Endothelial cell of umbilical vein (primary cell): ENCODE measurements at regions not wholly inside any gene's neighbourhood (a gene's known extent, or its start where the extent isn't known, plus 50 kb on each side); places are given as distances from the start of the nearest gene placed in this dataset.

Source experiments
- EZH2 ChIP-seq: IDR thresholded peaks from 2 replicates; pipeline ENCODE4 v1.6.1; 2012; ENCODE audit warnings: borderline replicate concordance, low read depth, mild to moderate bottlenecking, moderate library complexity, low read length, inconsistent platforms; ENCODE audit not compliant: severe bottlenecking
- FOS ChIP-seq: IDR thresholded peaks from 2 replicates; pipeline ENCODE4 v1.6.1; 2011; ENCODE audit warnings: mild to moderate bottlenecking, low read length, moderate library complexity, borderline replicate concordance; ENCODE audit not compliant: insufficient read depth
- GATA2 ChIP-seq: IDR thresholded peaks from 2 replicates; pipeline ENCODE4 v1.7.0; 2011; ENCODE audit warnings: low read depth, mild to moderate bottlenecking, moderate library complexity, mixed read lengths, low read length; ENCODE audit not compliant: insufficient read length, insufficient read depth
- MAX ChIP-seq: IDR thresholded peaks from 2 replicates; pipeline ENCODE4 v1.6.1; 2011; ENCODE audit not compliant: insufficient read depth, insufficient read length
- MYC ChIP-seq: IDR thresholded peaks from one replicate; pipeline ENCODE4 v1.6.1; 2011; ENCODE audit warnings: mild to moderate bottlenecking, low read depth, low read length
- POLR2A ChIP-seq: IDR thresholded peaks from 2 replicates; pipeline ENCODE4 v1.6.1; 2012; ENCODE audit warnings: low read depth, mild to moderate bottlenecking, control low read depth, low read length
- POLR2AphosphoS5 ChIP-seq: IDR thresholded peaks from 2 replicates; pipeline ENCODE4 v1.6.1; 2012; ENCODE audit warnings: low read depth, mild to moderate bottlenecking, control low read depth, low read length, moderate library complexity; ENCODE audit not compliant: insufficient read depth
- TF ChIP-seq, protein P1 (sequence below), 2 donors: IDR thresholded peaks; 1 replicate in 1 of 2; 2 replicates in 1 of 2; pipeline ENCODE4 v1.5.1; 2011; ENCODE audit warnings: low read length in 2 of 2, mild to moderate bottlenecking in 2 of 2, moderate library complexity in 2 of 2, control low read depth in 1 of 2, inconsistent platforms in 1 of 2, low read depth in 1 of 2; ENCODE audit not compliant: insufficient read depth in 1 of 2; ENCODE audit errors: extremely low read depth in 1 of 2

DNA sequence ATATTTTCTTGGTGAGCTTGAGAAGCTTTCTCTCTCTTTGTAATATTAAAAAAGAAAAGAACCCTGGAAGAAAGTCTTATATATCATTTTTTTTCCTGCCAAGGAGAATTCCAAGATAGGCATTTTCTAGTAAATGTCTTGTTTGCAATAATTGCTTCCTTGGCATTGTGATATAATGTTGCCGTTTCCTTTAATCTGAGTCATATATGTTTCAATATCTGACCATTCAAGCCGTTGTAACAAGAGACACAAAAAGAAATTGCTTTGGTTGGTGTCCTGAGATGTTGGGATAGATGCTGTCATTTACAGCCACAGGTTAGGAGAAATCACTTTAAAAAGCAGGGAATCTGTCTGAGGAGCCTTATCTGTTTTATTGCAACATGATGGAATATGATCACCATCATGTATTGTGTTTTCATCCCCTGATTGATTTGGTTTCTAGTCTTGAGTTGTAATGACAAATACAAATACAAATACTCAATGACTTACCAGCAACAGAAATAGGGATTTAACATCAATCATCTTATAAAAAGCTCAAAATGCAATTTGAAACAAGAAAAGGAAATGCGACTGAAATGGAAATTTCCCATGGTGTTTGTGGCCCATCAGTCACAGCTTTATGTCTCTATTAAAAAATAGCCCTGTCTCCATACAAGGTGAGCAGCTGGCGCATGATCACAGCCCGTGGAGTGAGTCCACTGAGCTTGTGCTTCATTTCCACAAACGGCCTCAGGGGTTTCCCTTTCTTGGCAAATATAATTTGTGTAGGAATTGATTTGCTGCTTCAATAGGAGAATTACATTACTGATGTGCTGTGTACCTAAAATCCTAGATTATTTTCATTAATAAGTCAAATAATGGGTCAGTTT, 250.1 kb upstream of the TRPC7 start:
- TF ChIP-seq EZH2: no peak
- TF ChIP-seq, protein P1, sequence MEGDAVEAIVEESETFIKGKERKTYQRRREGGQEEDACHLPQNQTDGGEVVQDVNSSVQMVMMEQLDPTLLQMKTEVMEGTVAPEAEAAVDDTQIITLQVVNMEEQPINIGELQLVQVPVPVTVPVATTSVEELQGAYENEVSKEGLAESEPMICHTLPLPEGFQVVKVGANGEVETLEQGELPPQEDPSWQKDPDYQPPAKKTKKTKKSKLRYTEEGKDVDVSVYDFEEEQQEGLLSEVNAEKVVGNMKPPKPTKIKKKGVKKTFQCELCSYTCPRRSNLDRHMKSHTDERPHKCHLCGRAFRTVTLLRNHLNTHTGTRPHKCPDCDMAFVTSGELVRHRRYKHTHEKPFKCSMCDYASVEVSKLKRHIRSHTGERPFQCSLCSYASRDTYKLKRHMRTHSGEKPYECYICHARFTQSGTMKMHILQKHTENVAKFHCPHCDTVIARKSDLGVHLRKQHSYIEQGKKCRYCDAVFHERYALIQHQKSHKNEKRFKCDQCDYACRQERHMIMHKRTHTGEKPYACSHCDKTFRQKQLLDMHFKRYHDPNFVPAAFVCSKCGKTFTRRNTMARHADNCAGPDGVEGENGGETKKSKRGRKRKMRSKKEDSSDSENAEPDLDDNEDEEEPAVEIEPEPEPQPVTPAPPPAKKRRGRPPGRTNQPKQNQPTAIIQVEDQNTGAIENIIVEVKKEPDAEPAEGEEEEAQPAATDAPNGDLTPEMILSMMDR (IDR thresholded peaks at IDR 0.05; ENCODE audit: extremely low read depth in 1 of 2, insufficient read depth in 1 of 2, low read depth in 1 of 2, low read length in 2 of 2): no peak
- TF ChIP-seq POLR2A: no peak
- no peak for TF ChIP-seq POLR2AphosphoS5
- TF ChIP-seq MAX: no peak
- TF ChIP-seq MYC: no peak
- TF ChIP-seq FOS: peak; percentile 43
- TF ChIP-seq GATA2: peak; percentile 23
